ENCODE measurements at regions not wholly inside any gene's neighbourhood (a gene's known extent, or its start where the extent isn't known, plus 50 kb on each side); places are given as distances from the start of the nearest gene placed in this dataset.
"Not testable (repeated sequence)": the region's sequence is repeated elsewhere in the genome, so short reads cannot be mapped to it uniquely, and the experiment has no call there.

DNA sequence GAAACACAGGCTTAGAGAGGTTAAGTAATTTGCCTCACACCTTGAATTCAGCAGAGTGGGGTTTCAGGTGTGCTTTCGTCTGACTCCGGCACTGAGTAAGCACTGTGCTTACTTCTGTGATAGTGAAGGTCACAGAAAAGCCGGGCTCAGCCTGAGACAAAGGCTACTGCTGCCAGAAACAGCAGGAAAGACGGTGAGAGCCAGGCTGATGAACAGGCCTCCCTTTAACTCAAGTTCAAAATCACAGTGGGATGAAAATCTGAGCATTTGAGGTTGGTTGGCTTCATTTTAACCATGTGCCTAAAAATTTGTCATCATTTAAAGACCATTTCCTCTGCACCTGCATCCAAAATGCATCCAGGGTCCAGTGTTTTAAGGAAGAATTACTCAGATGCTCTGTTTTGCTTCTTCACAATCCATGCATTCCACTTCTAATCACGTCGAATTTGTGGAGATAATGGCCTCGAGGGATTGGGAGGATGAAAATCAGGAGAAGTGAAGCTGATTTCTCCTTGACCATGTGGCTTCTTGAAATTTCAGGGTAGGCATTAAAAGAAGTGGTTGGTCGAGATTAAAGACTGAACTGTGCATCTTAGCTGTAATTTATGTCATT, 121.2 kb upstream of the LNX1 start:
- Histone ChIP-seq H3K9ac (ENCODE audit: low read depth, low read length) (no peak overlapping the region), H3K36me3 (ENCODE audit: insufficient read depth, low read length) (no peaks in the 10 kb centered on the region), H3K4me1 (ENCODE audit: insufficient read depth, low read length) (no peaks in the 10 kb centered on the region; the same call in 1 of the 2 replicates), H3K9me3 (ENCODE audit: control insufficient read depth, insufficient read depth, low read length) (no peaks in the 10 kb centered on the region)

DNA sequence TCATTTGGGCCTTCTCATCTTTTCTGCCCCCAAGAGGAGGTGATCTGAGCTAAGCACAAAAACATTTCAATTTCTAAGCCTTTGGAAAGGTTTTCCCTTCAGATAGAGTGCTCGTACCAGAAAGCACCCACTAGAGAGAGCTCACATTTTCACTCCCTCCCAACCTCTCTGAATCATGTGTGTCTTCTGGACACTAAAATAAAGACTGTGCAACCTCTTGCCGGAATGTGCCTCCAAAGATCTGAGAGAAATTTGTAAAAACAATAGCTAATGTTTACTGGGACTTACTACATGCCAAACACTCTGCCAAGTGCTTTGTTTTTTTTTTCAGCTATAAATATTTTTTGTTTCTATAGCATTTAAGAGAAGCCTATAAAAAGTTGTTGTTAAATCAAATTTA, 120.6 kb upstream of the LNX1 start:
- no peaks in the 10 kb centered on the region; the same call in 1 of the 2 replicates for H3K4me1 ChIP-seq (ENCODE audit: insufficient read depth, low read length)
- no peaks in the 10 kb centered on the region for H3K9me3 ChIP-seq (ENCODE audit: control insufficient read depth, insufficient read depth, low read length)
- no peak overlapping the region for H3K9ac ChIP-seq (ENCODE audit: low read depth, low read length)
- no peaks in the 10 kb centered on the region for H3K36me3 ChIP-seq (ENCODE audit: insufficient read depth, low read length)

DNA sequence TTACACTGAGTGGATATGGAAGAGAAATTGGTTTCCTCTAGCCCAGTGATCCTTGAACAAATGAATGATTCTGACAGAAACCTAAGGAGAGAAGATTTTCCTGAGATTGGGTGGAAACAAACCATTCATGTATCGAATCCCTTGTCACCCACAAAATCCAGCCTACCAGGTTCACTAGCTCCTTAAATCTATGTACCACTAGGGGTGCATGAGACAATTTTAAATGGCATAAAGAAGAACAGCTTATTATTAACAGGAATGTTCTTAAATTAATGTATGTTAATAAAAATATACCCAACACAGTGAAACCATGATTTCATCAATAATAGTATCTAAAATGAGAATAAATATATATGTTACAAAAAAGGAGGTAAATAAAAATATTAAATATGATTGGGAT, 118.4 kb upstream of the LNX1 start:
- H3K4me1 ChIP-seq (ENCODE audit: insufficient read depth, low read length), result no peaks in the 10 kb centered on the region
- H3K9ac ChIP-seq (ENCODE audit: low read depth, low read length), result no peak overlapping the region
- no peaks in the 10 kb centered on the region for H3K9me3 ChIP-seq (ENCODE audit: control insufficient read depth, insufficient read depth, low read length)
- H3K36me3 ChIP-seq (ENCODE audit: insufficient read depth, low read length), result no peaks in the 10 kb centered on the region

DNA sequence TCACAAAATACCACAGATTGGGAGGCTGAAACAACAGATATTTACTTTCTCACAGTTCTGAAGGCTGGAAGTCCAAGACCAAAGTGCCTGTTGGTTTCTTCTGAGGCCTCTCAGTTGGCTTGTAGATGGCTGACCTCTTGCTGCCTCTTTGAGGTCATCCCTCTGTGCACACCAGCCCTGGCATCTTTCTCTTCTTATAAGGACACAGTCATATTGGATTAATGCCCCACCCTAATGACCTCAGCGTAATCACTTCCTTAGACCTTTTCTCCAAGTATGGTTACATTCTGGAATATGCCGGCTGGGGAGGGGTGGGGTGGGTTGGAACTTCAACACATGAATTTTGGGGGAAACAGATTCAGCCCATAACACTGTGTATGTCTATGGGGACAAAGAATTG, 116.2 kb upstream of the LNX1 start:
- Histone ChIP-seq H3K36me3 (ENCODE audit: insufficient read depth, low read length) (no peaks in the 10 kb centered on the region), H3K9me3 (ENCODE audit: control insufficient read depth, insufficient read depth, low read length) (no peaks in the 10 kb centered on the region), H3K9ac (ENCODE audit: low read depth, low read length) (no peak overlapping the region), H3K4me1 (ENCODE audit: insufficient read depth, low read length) (peaks cover 5% of the 10 kb centered on the region; the same call in 1 of the 2 replicates)

DNA sequence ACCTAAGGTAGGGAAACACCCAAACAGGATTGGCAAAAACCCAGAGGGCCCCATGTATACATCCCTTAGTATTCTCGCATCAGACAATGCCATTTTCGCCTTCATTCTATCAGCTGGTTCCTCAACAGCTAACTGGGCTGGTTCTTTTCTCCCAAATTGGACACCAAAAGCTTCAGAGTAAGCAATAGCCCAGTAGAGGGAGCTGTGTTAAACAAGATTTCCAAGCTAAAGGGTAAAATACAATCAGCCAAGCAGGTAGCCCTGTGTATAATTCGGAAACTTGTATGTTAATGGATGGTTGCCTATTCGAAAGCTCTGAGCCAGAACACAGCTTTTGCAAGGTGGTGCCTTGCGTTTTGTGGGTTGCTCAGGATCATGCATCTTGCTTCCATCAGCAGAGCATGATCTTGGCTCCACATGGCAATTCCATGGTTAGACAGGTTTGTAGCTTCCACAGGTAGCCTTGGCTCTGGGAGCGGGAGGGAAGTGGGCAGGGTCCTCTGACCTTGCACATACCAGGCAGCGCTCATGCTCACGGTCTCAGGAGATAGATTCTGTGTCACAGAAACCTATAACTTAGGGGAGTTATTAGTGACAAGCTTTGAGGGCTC, 115.2 kb upstream of the LNX1 start:
- peaks cover 5% of the 10 kb centered on the region; the same call in 1 of the 2 replicates for H3K4me1 ChIP-seq (ENCODE audit: insufficient read depth, low read length)

DNA sequence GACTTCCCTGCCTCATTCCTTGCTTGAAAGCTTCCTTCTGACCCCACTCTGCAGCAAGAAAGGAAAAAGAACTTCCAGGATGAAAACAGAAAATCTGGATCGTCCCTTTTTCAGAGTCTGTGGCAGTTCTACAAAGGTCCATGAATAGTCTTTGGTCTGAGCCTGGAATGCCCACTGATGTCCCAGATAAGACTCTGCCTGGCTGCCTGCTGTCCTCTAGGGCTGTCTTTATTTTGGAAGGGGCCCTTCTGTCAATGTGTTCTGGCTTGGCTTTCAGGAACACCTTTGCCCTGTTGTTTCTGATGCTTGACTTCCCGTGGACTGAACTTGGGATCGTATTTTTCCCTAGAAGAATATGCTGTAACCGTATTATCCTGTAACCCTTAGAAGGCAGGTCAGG, 114.7 kb upstream of the LNX1 start:
- Histone ChIP-seq H3K9ac (ENCODE audit: low read depth, low read length) (no peak overlapping the region), H3K36me3 (ENCODE audit: insufficient read depth, low read length) (no peaks in the 10 kb centered on the region), H3K9me3 (ENCODE audit: control insufficient read depth, insufficient read depth, low read length) (no peaks in the 10 kb centered on the region), H3K4me1 (ENCODE audit: insufficient read depth, low read length) (peaks cover 5% of the 10 kb centered on the region; the same call in 1 of the 2 replicates)

More for the DNA sequence above, 115.2 kb upstream of the LNX1 start:
- Histone ChIP-seq H3K36me3 (ENCODE audit: insufficient read depth, low read length) (no peaks in the 10 kb centered on the region), H3K9me3 (ENCODE audit: control insufficient read depth, insufficient read depth, low read length) (no peaks in the 10 kb centered on the region), H3K9ac (ENCODE audit: low read depth, low read length) (no peak overlapping the region)

DNA sequence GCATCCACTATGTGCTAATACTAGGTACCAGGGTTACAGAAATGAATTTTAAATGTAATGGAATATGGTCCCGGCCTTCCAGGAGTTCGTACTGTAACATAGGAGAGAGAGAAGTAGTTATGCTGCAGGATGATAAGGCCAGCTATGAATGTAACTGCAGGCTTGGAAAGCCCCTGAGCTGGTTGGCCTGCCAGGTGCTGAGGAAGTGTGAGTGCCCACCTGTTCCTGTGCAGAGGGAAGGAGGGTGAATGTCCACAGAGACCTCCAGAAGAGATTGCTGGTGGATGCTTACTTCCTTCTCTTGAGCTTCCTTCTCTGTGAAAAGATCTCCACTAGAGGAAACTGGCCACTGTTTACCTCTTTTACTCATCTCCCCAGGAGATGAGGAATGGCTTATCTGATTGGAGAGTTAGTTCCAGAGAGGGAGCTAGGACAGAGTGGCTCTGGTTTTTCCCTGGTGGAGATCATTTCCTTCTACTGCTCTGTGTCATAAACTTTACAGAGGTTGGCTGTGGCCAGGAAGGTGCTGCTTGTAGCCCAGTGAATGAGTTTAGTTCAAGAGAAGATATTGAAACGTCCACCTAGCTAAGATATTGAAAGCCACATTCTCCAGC, 114.0 kb upstream of the LNX1 start:
- no peaks in the 10 kb centered on the region for H3K9me3 ChIP-seq (ENCODE audit: control insufficient read depth, insufficient read depth, low read length)
- H3K4me1 ChIP-seq (ENCODE audit: insufficient read depth, low read length), result peaks cover 5% of the 10 kb centered on the region; the same call in 1 of the 2 replicates
- H3K36me3 ChIP-seq (ENCODE audit: insufficient read depth, low read length), result no peaks in the 10 kb centered on the region
- no peak overlapping the region for H3K9ac ChIP-seq (ENCODE audit: low read depth, low read length)

DNA sequence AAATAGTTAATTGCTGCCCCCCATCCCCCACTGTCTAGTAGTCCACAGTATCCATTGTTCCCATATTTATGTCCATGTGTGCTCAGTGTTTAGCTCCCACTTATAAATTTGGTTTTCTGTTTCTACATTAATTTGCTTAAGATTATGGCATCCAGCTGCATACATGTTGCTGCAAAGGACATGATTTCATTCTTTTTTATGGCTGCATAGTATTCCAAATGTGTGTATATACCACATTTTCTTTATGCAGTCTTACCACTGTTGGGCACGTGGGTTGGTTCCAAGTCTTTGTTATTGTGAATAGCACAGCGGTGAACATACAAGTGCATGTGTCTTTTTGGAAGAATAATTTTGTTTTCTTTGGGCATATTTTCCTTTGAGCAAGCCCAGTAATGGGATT, 113.0 kb upstream of the LNX1 start:
- Histone ChIP-seq H3K4me1 (ENCODE audit: insufficient read depth, low read length) (peaks cover 5% of the 10 kb centered on the region; the same call in 1 of the 2 replicates), H3K9ac (ENCODE audit: low read depth, low read length) (no peak overlapping the region), H3K9me3 (ENCODE audit: control insufficient read depth, insufficient read depth, low read length) (no peaks in the 10 kb centered on the region), H3K36me3 (ENCODE audit: insufficient read depth, low read length) (no peaks in the 10 kb centered on the region)

DNA sequence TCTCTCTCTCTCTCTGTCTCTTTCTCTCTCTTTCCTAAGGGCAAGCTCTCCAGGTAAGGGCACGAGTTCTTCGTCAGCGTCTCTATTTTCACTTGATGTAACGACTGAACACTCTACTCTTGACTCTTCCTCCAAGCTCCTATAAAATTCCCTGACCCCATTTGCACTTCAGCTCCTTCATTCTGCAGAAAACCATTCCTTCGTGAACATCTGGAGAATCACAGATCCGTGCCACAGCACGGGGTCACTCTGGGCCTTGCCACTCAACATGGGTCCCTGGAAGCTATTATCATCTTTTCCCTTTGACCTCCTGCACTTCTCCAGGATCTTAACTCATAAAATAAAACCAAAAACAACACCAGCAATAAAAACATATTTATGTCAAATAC, 112.0 kb upstream of the LNX1 start:
- H3K9me3 ChIP-seq (ENCODE audit: control insufficient read depth, insufficient read depth, low read length), result no peaks in the 10 kb centered on the region
- no peaks in the 10 kb centered on the region for H3K36me3 ChIP-seq (ENCODE audit: insufficient read depth, low read length)
- H3K4me1 ChIP-seq (ENCODE audit: insufficient read depth, low read length), result peaks cover 5% of the 10 kb centered on the region; the same call in 1 of the 2 replicates
- no peak overlapping the region for H3K9ac ChIP-seq (ENCODE audit: low read depth, low read length)

DNA sequence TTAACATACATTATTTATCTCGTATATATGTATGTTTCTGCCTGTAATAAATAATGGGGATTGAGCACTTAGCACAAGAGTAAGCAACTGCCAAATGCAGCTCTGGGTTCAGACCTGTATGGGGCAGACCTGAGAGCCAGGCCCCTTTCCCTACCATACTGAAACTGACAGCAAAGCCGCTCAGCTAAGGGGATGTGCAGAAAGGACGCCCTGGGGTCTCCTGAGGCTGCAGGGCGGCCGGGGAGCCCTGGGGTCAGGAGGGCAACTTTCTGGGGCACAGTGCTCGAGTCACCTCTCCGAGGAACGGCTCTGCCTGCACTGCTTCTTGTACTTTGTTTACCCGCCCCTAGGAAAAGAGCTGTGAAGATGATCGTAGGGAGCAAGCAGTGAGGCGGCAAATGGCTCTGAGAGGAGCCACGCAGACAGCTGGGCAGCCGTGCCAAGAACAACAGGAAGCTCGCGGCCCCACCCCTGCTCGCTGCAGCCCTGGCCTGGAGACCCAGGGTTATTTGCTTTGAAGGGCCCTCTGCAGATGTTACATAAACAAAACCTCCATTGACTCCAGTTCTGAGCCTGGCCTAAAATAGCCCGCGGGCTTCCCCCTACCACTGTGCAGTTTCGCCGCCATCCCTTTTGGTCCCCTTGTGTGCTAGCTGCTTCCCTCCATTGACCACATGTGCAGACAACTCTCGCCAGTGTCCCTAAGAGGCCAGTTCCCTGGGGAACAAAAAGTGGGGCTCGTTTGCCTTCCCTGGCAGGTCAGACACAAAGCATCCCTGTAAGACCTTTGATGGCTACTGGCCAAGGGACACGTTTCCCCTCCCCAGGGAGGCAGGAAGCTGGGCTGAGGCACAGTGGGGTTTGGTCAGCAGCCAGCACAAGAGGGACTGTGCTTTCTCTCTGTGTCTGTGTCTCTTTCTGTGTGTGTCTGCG, 111.3 kb upstream of the LNX1 start:
- peak overlapping the region; percentile 32; the same call in 1 of the 2 replicates for H3K9ac ChIP-seq (ENCODE audit: low read depth, low read length)
- H3K4me1 ChIP-seq (ENCODE audit: insufficient read depth, low read length), result peaks cover 5% of the 10 kb centered on the region; the same call in 1 of the 2 replicates
- no peaks in the 10 kb centered on the region for H3K9me3 ChIP-seq (ENCODE audit: control insufficient read depth, insufficient read depth, low read length)
- no peaks in the 10 kb centered on the region for H3K36me3 ChIP-seq (ENCODE audit: insufficient read depth, low read length)

DNA sequence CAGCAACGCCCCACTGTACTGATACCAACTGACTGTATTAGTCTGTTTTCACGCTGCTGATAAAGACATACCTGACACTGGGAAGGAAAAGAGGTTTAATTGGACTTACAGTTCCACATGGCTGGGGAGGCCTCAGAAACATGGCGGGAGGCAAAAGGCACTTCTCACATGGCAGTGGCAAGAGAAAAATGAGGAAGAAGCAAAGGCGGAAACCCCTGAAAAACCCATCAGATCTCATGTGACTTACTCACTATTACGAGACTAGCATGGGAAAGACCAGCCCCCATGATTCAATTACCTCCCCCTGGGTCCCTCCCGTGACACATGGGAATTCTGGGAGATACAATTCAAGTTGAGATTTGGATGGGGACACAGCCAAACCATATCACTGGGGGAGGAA, 110.0 kb upstream of the LNX1 start:
- not testable (repeated sequence) for H3K4me1 ChIP-seq (ENCODE audit: insufficient read depth, low read length); H3K9ac ChIP-seq (ENCODE audit: low read depth, low read length); H3K9me3 ChIP-seq (ENCODE audit: control insufficient read depth, insufficient read depth, low read length); H3K36me3 ChIP-seq (ENCODE audit: insufficient read depth, low read length)

DNA sequence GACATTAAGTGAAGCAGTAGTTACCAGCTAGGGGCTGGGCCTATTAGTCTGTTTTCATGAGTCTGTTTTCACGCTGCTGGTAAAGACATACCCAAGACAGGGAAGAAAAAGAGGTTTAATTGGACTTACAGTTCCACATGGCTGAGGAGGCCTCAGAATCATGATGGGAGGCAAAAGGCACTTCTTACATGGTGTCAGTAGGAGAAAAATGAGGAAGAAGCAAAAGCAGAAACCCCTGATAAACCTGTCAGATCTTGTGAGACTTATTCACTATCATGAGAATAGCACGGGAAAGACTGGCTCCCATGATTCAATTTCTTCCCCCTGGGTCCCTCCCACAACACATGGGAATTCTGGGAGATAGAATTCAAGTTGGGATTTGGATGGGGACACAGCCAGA, 108.0 kb upstream of the LNX1 start:
- H3K9me3 ChIP-seq (ENCODE audit: control insufficient read depth, insufficient read depth, low read length); H3K36me3 ChIP-seq (ENCODE audit: insufficient read depth, low read length); H3K4me1 ChIP-seq (ENCODE audit: insufficient read depth, low read length); H3K9ac ChIP-seq (ENCODE audit: low read depth, low read length): not testable (repeated sequence)

DNA sequence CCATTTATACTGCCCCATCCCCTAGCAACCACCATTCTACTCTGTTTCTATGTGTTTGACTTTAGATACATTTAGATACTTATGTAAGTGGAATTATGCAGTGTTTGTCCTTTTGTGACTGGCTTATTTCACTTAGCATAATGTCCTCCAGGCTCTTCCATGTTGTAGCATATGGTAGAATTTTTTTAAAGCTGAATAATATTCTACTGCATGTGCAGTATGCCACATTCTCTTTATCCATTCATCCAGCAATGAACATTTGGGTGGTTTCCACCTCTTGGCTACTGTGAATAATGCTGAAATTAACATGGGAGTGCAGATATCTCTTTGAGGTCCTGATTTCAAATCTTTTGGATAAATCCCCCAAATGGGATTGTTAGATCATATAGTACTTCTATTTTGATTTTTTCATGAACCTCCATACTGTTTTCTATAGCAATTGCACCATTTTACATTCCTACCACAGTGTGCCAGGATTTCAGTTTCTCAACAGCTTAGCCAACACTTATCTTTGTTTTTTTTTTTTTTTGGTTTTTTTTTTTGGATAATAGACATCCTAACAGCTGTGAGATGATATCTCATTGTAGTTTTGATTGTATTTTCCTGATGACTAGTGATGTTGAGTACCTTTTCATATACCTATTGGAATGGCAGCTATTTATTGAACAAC, 105.9 kb upstream of the LNX1 start:
- no peak overlapping the region for H3K9ac ChIP-seq (ENCODE audit: low read depth, low read length)
- no peaks in the 10 kb centered on the region for H3K4me1 ChIP-seq (ENCODE audit: insufficient read depth, low read length)
- no peaks in the 10 kb centered on the region for H3K36me3 ChIP-seq (ENCODE audit: insufficient read depth, low read length)
- H3K9me3 ChIP-seq (ENCODE audit: control insufficient read depth, insufficient read depth, low read length), result no peaks in the 10 kb centered on the region
